ENCODE measurements at regions not wholly inside any gene's neighbourhood (a gene's known extent, or its start where the extent isn't known, plus 50 kb on each side); places are given as distances from the start of the nearest gene placed in this dataset.

GRCh38 chr21:32206631-32207405 is 72.0 kb downstream of the MIS18A start:
- no peak for DNase-seq (ENCODE audit: low spot score)
- no peak for TF ChIP-seq CTCF (IDR thresholded peaks at IDR 0.05; ENCODE audit: extremely low read depth, missing control alignments)

GRCh38 chr21:32203877-32204480 is 74.9 kb downstream of the MIS18A start:
- TF ChIP-seq CTCF (IDR thresholded peaks at IDR 0.05; ENCODE audit: extremely low read depth, missing control alignments), result no peak
- no peak for DNase-seq (ENCODE audit: low spot score)

GRCh38 chr21:32200029-32200428 is 78.8 kb downstream of the MIS18A start:
- TF ChIP-seq CTCF (IDR thresholded peaks at IDR 0.05; ENCODE audit: extremely low read depth, missing control alignments), result no peak

GRCh38 chr21:32198384-32198783 is 80.5 kb downstream of the MIS18A start:
- no peak for DNase-seq (ENCODE audit: low spot score)
- TF ChIP-seq CTCF (IDR thresholded peaks at IDR 0.05; ENCODE audit: extremely low read depth, missing control alignments), result no peak

More at GRCh38 chr21:32200029-32200428, 78.8 kb downstream of the MIS18A start:
- DNase-seq (ENCODE audit: low spot score), result no peak

GRCh38 chr21:32197896-32198295 is 81.0 kb downstream of the MIS18A start:
- TF ChIP-seq CTCF (IDR thresholded peaks at IDR 0.05; ENCODE audit: extremely low read depth, missing control alignments), result no peak
- no peak for DNase-seq (ENCODE audit: low spot score)

GRCh38 chr21:32196001-32196400 is 82.8 kb downstream of the MIS18A start:
- no peak for TF ChIP-seq CTCF (IDR thresholded peaks at IDR 0.05; ENCODE audit: extremely low read depth, missing control alignments)
- DNase-seq (ENCODE audit: low spot score), result no peak

- DNase-seq (ENCODE audit: low spot score), result no peak
- no peak for TF ChIP-seq CTCF (IDR thresholded peaks at IDR 0.05; ENCODE audit: extremely low read depth, missing control alignments)
Observed at GRCh38 chr21:32193098-32193465, 85.8 kb downstream of the MIS18A start.
